ENCODE measurements at regions not wholly inside any gene's neighbourhood (a gene's known extent, or its start where the extent isn't known, plus 50 kb on each side); places are given as distances from the start of the nearest gene placed in this dataset.

- peak; percentile 52 for TF ChIP-seq CTCF (IDR thresholded peaks at IDR 0.05)
- TF ChIP-seq POLR2AphosphoS5 (IDR thresholded peaks at IDR 0.05; ENCODE audit: low read depth, low read length): no peak
- TF ChIP-seq, protein P1, sequence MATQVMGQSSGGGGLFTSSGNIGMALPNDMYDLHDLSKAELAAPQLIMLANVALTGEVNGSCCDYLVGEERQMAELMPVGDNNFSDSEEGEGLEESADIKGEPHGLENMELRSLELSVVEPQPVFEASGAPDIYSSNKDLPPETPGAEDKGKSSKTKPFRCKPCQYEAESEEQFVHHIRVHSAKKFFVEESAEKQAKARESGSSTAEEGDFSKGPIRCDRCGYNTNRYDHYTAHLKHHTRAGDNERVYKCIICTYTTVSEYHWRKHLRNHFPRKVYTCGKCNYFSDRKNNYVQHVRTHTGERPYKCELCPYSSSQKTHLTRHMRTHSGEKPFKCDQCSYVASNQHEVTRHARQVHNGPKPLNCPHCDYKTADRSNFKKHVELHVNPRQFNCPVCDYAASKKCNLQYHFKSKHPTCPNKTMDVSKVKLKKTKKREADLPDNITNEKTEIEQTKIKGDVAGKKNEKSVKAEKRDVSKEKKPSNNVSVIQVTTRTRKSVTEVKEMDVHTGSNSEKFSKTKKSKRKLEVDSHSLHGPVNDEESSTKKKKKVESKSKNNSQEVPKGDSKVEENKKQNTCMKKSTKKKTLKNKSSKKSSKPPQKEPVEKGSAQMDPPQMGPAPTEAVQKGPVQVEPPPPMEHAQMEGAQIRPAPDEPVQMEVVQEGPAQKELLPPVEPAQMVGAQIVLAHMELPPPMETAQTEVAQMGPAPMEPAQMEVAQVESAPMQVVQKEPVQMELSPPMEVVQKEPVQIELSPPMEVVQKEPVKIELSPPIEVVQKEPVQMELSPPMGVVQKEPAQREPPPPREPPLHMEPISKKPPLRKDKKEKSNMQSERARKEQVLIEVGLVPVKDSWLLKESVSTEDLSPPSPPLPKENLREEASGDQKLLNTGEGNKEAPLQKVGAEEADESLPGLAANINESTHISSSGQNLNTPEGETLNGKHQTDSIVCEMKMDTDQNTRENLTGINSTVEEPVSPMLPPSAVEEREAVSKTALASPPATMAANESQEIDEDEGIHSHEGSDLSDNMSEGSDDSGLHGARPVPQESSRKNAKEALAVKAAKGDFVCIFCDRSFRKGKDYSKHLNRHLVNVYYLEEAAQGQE (IDR thresholded peaks at IDR 0.05; ENCODE audit: insufficient read depth in 1 of 2, low read depth in 2 of 2, low read length in 1 of 2): no peak
These were observed 86.3 kb upstream of the IRX1 start for GRCh38 chr5:3509290-3509689.

Measured in Panc1 (cell line).